ENCODE measurements at regions not wholly inside any gene's neighbourhood (a gene's known extent, or its start where the extent isn't known, plus 50 kb on each side); places are given as distances from the start of the nearest gene placed in this dataset.

- TF ChIP-seq CTCF (IDR thresholded peaks at IDR 0.05; ENCODE audit: poor library complexity) (no peak), EZH2phosphoT487 (IDR thresholded peaks at IDR 0.05; ENCODE audit: low read depth, severe bottlenecking, unreplicated experiment) (no peak)
Observed at GRCh38 chr2:83015035-83015715, 1443.9 kb downstream of the SUCLG1 start.
